ENCODE measurements at regions not wholly inside any gene's neighbourhood (a gene's known extent, or its start where the extent isn't known, plus 50 kb on each side); places are given as distances from the start of the nearest gene placed in this dataset.

- TF ChIP-seq CTCF (conservative IDR thresholded peaks at IDR 0.05; ENCODE audit: low read depth, low read length) (no peak), EZH2 (IDR thresholded peaks at IDR 0.05; ENCODE audit: borderline replicate concordance, low read depth, low read length, poor library complexity, severe bottlenecking) (no peak)
Measured at GRCh38 chr3:94301366-94301765, 238.5 kb downstream of the NSUN3 start.

Measured in A673 (cell line).